ENCODE measurements at regions not wholly inside any gene's neighbourhood (a gene's known extent, or its start where the extent isn't known, plus 50 kb on each side); places are given as distances from the start of the nearest gene placed in this dataset.

- no peak overlapping the region for H3K27ac ChIP-seq (ENCODE audit: low read length)
- no peak overlapping the region for H3K4me3 ChIP-seq (ENCODE audit: low read length)
- H3K9ac ChIP-seq (ENCODE audit: low read length), result no peak overlapping the region
- no peak overlapping the region for H3K4me2 ChIP-seq (ENCODE audit: low read depth, low read length)
- no peak overlapping the region for H2AFZ ChIP-seq (ENCODE audit: low read length)
- no peaks in the 10 kb centered on the region for H3K36me3 ChIP-seq (replicated peaks; ENCODE audit: insufficient read depth, low read length)
- no peaks in the 10 kb centered on the region for H3K9me3 ChIP-seq (replicated peaks; ENCODE audit: insufficient read depth, low read length)
- no peaks in the 10 kb centered on the region for H3K27me3 ChIP-seq (replicated peaks; ENCODE audit: insufficient read depth, low read length)
- no peaks in the 10 kb centered on the region for H4K20me1 ChIP-seq (ENCODE audit: insufficient read depth, low read length)
- DNase-seq, result no peak
- no peaks in the 10 kb centered on the region for H3K4me1 ChIP-seq (ENCODE audit: low read length)
- no peaks in the 10 kb centered on the region for H3K79me2 ChIP-seq (ENCODE audit: low read length)
- H3K9me2 ChIP-seq (replicated peaks; ENCODE audit: insufficient read depth, low read length), result no peaks in the 10 kb centered on the region
- TF ChIP-seq EZH2 (optimal IDR thresholded peaks at IDR 0.05; ENCODE audit: low read depth, low read length), result no peak
- TF ChIP-seq, protein P1, sequence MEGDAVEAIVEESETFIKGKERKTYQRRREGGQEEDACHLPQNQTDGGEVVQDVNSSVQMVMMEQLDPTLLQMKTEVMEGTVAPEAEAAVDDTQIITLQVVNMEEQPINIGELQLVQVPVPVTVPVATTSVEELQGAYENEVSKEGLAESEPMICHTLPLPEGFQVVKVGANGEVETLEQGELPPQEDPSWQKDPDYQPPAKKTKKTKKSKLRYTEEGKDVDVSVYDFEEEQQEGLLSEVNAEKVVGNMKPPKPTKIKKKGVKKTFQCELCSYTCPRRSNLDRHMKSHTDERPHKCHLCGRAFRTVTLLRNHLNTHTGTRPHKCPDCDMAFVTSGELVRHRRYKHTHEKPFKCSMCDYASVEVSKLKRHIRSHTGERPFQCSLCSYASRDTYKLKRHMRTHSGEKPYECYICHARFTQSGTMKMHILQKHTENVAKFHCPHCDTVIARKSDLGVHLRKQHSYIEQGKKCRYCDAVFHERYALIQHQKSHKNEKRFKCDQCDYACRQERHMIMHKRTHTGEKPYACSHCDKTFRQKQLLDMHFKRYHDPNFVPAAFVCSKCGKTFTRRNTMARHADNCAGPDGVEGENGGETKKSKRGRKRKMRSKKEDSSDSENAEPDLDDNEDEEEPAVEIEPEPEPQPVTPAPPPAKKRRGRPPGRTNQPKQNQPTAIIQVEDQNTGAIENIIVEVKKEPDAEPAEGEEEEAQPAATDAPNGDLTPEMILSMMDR (IDR thresholded peaks at IDR 0.05; ENCODE audit: low read length), result no peak
- H3F3A ChIP-seq (ENCODE audit: insufficient read depth, low read length), result no peaks in the 10 kb centered on the region
These were observed 173.9 kb upstream of the S100G start for GRCh38 chrX:16476009-16476408.

- Histone ChIP-seq H3F3A (ENCODE audit: insufficient read depth, low read length) (no peaks in the 10 kb centered on the region), H3K4me2 (ENCODE audit: low read depth, low read length) (no peak overlapping the region), H3K9ac (ENCODE audit: low read length) (no peak overlapping the region), H3K27ac (ENCODE audit: low read length) (no peak overlapping the region), H3K36me3 (replicated peaks; ENCODE audit: insufficient read depth, low read length) (no peaks in the 10 kb centered on the region), H4K20me1 (ENCODE audit: insufficient read depth, low read length) (no peaks in the 10 kb centered on the region), H3K4me1 (ENCODE audit: low read length) (no peaks in the 10 kb centered on the region), H3K9me2 (replicated peaks; ENCODE audit: insufficient read depth, low read length) (no peaks in the 10 kb centered on the region), H3K79me2 (ENCODE audit: low read length) (no peaks in the 10 kb centered on the region), H3K4me3 (ENCODE audit: low read length) (no peak overlapping the region), H3K27me3 (replicated peaks; ENCODE audit: insufficient read depth, low read length) (no peaks in the 10 kb centered on the region), H3K9me3 (replicated peaks; ENCODE audit: insufficient read depth, low read length) (no peaks in the 10 kb centered on the region), H2AFZ (ENCODE audit: low read length) (no peak overlapping the region)
- TF ChIP-seq, protein P1 (IDR thresholded peaks at IDR 0.05; ENCODE audit: low read length), result no peak
- TF ChIP-seq EZH2phosphoT487 (IDR thresholded peaks at IDR 0.05; ENCODE audit: low read length), result no peak
- TF ChIP-seq EZH2 (optimal IDR thresholded peaks at IDR 0.05; ENCODE audit: low read depth, low read length), result no peak
- DNase-seq, result no peak
These were observed 173.3 kb upstream of the S100G start for GRCh38 chrX:16476692-16477091.

- Histone ChIP-seq H4K20me1 (ENCODE audit: insufficient read depth, low read length) (no peaks in the 10 kb centered on the region), H3K4me1 (ENCODE audit: low read length) (no peaks in the 10 kb centered on the region), H3K9ac (ENCODE audit: low read length) (no peak overlapping the region), H3K4me3 (ENCODE audit: low read length) (no peak overlapping the region), H3K36me3 (replicated peaks; ENCODE audit: insufficient read depth, low read length) (no peaks in the 10 kb centered on the region), H3K79me2 (ENCODE audit: low read length) (no peaks in the 10 kb centered on the region), H3K27me3 (replicated peaks; ENCODE audit: insufficient read depth, low read length) (no peaks in the 10 kb centered on the region), H3F3A (ENCODE audit: insufficient read depth, low read length) (no peaks in the 10 kb centered on the region), H3K9me2 (replicated peaks; ENCODE audit: insufficient read depth, low read length) (no peaks in the 10 kb centered on the region), H2AFZ (ENCODE audit: low read length) (no peak overlapping the region), H3K4me2 (ENCODE audit: low read depth, low read length) (no peak overlapping the region), H3K27ac (ENCODE audit: low read length) (no peak overlapping the region), H3K9me3 (replicated peaks; ENCODE audit: insufficient read depth, low read length) (no peaks in the 10 kb centered on the region)
- TF ChIP-seq EZH2 (optimal IDR thresholded peaks at IDR 0.05; ENCODE audit: low read depth, low read length) (no peak), EZH2phosphoT487 (IDR thresholded peaks at IDR 0.05; ENCODE audit: low read length) (no peak)
- TF ChIP-seq, protein P1 (IDR thresholded peaks at IDR 0.05; ENCODE audit: low read length), result no peak
- DNase-seq, result no peak
These were observed 170.6 kb upstream of the S100G start for GRCh38 chrX:16479206-16479869.
